ENCODE measurements at regions not wholly inside any gene's neighbourhood (a gene's known extent, or its start where the extent isn't known, plus 50 kb on each side); places are given as distances from the start of the nearest gene placed in this dataset.

DNA sequence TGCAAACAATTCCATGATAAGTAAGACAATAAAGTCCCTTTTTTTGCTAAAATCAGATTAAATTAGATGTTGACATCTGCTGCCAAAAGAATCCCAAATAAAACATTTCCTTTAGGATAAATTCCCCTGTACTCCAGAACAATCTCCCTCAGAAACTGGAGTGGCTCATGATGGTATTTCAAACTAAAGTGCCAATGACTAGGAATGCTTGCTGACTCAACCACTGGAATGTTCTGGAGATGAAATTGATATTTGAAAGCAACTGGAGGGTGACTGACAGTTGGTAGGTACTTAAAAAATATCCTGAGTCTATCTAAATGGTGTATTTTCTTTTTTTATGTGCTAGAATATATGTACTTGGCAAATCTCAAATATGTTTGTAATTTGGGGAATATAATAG lies 350.1 kb upstream of the TSHZ2 start:
- no peak for DNase-seq

- DNase-seq: no peak
These were observed 350.8 kb upstream of the TSHZ2 start for GRCh38 chr20:52621401-52621800.

- no peak for DNase-seq
These were observed 352.5 kb upstream of the TSHZ2 start for GRCh38 chr20:52619671-52620070.

DNA sequence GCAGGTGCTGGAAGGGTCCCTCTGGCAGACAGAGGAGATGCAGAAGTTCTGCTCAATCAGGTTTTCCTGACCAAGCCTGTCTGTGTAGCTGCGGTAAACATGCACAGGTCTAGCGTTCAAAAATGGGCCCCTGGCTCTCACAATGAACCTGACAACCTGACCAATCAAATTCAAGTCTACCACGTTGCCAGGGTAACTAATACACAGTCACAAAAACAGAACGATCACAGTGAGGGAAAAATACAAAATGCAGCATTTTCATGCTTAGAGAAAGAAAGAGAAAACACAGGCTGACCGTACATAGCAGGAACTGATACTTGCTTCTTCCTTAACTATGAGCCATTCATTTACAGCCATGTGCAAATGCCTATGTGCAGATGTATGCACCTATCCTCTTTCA lies 353.1 kb upstream of the TSHZ2 start:
- no peak for DNase-seq

DNA sequence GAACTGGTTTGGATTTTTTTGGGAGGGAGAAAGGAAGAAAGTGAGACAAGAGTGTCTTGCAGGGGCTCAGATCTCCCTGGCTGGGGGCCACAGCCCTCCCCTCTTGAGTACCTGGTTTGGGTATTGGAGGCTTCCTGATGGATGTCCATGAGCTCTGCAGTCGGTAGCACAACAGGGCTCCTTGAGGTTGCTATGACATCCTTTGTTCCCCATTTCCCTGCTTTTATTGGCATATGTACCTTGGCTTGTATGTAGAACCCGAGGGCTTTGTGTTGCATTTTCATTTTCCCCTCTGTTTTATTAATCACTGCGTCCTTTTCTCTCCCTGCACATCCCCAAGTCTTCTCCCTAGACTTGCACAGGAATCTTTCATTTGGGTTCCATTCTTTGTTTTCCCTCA lies 355.5 kb upstream of the TSHZ2 start:
- DNase-seq: no peak

DNA sequence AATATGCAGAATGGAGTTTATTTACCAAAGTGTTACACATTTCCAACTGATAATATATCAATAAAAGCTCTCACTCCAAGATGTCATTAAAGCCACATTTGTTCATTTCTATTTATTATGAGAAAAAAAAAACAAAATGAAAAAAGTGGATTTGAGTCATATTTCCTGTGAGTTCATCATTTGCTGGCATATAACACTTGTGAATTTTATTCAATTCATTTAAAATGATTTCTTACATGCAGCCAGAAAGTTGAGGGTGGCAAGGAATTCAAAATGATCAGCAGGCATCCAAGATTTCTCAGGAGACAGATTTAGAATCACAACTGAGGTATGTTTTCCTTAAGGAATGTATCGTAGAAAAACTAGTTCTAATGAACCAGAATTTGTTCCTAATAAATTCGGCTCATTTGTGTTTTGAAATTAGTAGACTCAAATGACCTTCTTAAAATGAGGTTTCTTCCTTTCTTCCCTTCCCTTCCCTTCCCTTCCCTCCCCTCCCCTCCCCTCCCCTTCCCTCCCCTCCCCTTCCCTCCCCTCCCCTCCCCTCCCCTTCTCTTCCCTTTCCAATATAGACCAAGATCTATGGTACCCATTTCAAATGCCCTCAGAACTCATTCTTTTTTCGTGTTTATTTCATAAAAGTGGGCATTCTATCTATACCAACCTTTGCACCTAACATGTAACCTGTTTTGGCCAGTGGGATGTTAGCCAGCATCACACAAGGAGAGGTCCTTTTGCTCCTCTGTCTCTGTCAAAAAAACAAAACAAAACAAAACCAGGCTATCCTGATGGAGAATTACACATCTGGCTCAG lies 357.9 kb upstream of the TSHZ2 start:
- no peak for DNase-seq

GRCh38 chr20:52612046-52612632 lies 360.0 kb upstream of the TSHZ2 start:
- no peak for DNase-seq

GRCh38 chr20:52610749-52611148 lies 361.4 kb upstream of the TSHZ2 start:
- no peak for DNase-seq

GRCh38 chr20:52601295-52601971 lies 370.7 kb upstream of the TSHZ2 start:
- no peak for DNase-seq

DNA sequence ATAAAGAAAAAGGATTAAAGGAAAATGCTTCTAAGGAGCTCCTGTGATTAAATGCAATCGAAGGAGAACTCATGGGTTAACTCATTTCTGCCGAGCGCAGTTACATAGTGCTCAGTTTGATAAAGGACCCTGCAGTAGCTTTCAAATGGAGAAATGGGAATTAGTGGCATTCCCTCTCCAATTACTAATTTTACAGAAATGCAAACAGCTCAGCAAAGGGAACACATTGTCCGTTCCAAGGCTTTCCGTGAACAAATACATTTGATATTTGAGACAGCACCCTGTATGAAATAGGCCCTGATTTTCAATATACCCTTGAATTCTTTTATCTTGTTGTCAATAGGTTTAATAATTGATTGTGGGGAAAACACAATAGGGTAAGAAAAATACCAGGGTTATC lies 375.9 kb upstream of the TSHZ2 start:
- no peak for DNase-seq

GRCh38 chr20:52595518-52595917 lies 376.6 kb upstream of the TSHZ2 start:
- no peak for DNase-seq

- DNase-seq: no peak
These were observed 378.5 kb upstream of the TSHZ2 start for GRCh38 chr20:52593654-52594053.

DNA sequence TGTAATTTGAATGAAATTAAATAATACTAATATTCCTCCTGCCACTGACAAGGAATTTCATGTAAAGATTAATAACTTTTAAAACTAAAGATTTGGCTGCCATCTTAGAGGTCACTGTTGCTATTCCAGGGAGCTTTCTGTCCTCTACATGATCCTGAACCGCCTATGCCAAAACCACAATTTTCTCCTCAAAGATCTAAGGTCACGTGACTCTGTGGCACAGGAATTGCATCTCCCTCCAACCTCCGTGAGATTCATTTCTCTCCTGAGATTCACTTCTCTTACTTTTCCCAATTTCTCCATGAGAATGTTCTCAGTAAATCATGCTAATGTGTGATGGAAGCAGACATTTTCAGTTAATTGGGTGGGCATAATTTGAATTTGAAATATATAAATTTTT lies 379.6 kb upstream of the TSHZ2 start:
- DNase-seq: no peak

- DNase-seq: no peak
These were observed 382.1 kb upstream of the TSHZ2 start for GRCh38 chr20:52590100-52590499.

GRCh38 chr20:52589251-52589812 lies 382.8 kb upstream of the TSHZ2 start:
- DNase-seq: no peak

DNA sequence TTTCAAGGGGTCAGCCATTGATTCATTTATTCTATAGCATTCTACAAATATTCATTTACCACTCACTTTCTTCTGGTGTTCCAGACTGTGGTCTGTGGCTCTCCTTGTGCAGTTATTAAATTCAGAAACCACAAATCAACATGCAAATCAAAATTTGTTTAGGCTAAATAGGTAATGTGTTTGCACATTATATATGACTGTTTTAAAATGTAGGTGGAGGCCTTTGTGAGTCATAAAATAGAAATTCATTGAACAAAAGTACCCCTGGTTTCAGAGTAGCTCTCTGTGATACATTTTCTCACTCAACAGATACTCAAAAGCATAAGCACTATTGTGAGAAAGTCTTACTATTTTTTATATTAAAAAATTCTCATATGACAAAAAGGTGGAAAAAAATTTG lies 385.5 kb upstream of the TSHZ2 start:
- no peak for DNase-seq

DNA sequence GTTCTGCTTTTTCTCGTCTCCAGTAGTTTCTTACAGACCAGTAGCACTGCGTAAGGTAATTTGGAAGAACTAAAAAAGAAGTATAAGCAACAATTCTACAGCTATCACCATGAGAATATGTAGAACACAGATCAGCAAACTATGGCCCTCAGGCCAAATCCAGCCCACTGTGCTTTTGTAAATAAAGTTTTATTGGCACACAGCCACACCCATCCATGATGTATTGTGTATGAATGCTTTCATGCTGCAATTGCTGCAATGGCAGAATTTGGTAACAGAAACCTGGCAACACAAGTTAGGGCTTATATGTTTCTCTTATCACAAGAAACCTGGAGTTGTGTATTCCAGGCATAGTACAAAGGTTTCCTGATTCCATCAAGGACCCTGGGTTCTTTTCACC lies 386.8 kb upstream of the TSHZ2 start:
- no peak for DNase-seq

- no peak for DNase-seq
These were observed 387.0 kb upstream of the ZFP64 start for GRCh38 chr20:52578559-52578958.

DNA sequence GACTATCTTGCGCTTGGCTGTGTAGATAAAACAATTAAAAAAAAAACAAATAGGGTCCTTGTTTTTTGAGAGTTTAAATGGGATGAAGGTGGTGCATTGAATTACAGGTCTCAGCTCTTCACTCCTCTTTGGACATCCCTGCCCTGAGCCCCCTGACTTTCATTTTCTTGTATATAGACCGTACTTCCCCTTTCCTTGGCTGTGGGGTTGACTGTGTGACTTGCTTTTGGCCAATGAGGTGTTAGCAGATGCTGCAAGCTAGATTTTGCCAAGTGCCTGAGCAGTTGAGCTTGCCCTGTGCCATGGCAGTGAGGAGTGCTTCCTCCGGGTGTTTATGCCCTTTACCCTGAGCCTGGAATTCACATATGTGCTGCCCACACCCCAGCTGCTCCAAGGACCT lies 386.1 kb upstream of the ZFP64 start:
- DNase-seq: no peak

GRCh38 chr20:52572687-52573086 lies 381.1 kb upstream of the ZFP64 start:
- DNase-seq: no peak

DNA sequence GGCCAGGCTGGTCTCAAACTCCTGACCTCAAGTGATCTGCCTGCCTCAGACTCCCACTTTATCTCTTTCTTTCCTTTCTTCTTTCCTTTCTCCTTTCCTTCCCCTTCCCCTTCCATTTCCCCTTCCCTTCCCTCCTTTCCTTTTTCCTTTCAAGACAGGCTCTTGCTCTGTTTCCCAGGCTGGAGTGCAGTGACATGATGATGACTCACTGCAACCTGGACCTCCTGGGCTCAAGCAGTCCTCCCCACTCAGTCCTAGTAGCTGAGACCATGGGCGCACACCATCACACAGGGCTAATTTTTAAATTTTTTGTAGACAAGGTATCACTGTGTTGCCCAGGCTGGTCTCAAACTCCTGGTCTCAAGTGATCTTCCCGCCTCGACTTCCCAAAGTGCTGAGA lies 377.6 kb upstream of the ZFP64 start:
- no peak for DNase-seq

GRCh38 chr20:52565614-52566013 lies 374.0 kb upstream of the ZFP64 start:
- DNase-seq: no peak

GRCh38 chr20:52564594-52564993 lies 373.0 kb upstream of the ZFP64 start:
- DNase-seq: no peak

All from activated naive CD4-positive, alpha-beta T cell treated with anti-CD3 and anti-CD28 coated beads, Interleukin-2, amount 50 U/mL, for 16 hours (primary cell).